GM21515 (cell line): ENCODE measurements at regions not wholly inside any gene's neighbourhood (a gene's known extent, or its start where the extent isn't known, plus 50 kb on each side); places are given as distances from the start of the nearest gene placed in this dataset.

Source experiments
- ATAC-seq: cut with Tn5 transposase; IDR thresholded peaks from one replicate; pipeline ENCODE4 v1.9.1; 2021; ENCODE audit not compliant: unreplicated experiment

DNA sequence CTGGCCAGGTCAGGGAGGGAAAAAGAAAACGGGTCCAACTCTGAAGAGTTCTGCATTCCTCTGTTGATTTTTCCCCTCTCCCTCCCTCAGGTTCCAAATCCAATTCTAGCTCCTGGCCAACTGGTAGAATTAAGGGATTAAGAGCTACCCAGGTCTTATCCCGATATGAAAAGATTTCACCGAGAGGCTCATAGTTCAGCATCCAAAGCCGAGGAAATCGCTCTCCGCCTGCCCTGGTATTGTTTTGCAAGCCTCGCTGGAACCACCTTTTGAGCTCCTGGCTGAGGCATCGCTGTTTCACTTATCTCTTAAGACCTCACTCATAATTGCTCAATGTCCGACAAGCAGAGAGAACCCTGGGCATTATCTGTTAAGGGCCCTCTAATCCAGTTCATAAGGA, 180.4 kb downstream of the URI1 start:
- no peak for ATAC-seq

DNA sequence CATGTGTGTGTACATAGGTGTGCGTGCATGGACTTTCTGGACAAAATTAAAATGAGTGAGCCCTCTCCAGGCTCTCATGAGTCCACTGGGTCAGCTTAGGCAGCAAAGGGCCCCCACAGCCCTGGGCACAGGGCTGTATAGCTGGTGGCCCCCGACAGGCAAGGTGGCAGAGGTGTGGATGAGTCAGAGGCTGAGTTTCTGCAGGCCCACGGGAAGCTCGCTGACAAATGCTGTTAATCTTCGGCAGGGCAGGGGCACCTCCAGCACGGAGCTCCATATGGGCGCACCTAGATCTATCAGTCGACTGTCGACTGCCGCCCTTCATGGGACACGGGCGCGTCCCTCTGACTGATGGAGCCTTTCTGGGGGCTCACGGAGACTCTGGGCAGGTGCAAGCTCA, 181.1 kb downstream of the URI1 start:
- ATAC-seq, result no peak

DNA sequence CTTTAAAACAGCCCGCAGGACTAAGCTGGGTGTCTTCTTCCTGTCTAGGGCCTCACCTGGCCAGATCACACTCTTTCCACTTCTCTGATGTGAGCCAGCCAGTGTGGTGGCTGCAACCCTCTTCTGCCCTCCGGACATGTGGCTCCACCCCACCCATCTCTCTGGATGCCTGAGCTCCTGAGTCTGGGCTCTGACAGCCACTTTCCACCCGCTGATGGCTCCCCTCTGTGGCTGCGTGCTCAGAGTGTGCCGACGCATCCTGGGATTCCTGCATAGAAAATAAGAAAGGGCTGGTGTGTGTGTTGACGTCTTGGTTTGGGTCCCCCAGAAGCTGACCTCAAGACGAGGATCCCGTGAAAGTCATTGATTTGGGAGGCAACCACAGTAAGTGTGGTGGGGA, 181.6 kb downstream of the URI1 start:
- no peak for ATAC-seq

DNA sequence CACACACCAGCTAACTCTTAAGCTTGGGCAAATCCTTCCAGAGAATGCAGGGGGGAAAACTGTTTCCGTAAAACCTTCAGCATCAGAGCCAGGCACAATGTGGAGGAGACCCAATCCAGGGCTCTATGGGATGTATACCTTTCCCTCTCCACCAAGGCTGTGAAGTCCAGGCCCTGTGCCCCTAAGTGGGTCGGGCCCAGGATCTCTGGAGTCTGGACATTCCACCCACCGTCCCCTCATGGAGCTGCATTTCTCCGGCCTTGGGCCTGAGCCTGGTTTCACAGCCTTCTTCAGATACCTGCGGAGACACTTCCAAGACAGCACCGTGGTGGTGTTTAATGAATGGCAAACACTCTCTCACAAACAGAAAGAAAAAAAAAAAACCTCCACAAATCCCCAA, 186.2 kb downstream of the URI1 start:
- no peak for ATAC-seq

DNA sequence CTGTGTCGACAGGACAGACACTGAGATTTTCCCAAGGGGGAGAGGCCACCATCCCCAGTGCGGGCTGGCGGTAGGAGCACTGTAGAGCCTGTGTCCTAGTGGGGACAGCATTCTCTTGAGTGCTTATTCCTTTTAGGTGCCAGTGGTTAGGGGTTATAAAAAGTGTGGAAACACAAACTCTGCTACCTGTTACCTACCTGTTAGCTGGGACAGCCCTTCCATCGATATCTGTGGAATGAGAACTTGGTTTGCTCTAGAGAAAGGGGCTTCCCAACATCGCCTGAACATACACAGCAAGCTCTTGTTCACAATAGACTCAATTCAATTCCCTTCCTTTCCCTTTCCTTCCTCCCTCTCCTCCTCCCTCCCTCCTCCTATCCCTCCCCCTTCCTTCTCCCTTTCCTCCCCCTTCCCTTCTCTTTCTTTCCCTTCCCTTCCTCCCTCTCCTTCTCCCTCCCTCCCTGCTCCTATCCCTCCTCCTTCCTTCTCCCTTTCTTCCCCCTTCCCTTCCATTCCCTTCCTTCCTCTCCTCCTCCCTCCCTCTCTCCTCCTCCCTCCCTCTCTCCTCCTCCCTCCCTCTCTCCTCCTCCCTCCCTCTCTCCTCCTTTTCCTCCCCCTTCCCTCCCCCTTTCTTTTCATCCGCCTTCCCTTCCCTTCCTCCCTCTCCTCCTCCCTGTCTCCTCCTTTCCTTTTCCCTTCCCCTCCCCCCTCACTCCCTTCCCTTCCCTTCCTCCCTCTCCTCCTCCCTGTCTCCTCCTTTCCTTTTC, 188.5 kb downstream of the URI1 start:
- no peak for ATAC-seq

DNA sequence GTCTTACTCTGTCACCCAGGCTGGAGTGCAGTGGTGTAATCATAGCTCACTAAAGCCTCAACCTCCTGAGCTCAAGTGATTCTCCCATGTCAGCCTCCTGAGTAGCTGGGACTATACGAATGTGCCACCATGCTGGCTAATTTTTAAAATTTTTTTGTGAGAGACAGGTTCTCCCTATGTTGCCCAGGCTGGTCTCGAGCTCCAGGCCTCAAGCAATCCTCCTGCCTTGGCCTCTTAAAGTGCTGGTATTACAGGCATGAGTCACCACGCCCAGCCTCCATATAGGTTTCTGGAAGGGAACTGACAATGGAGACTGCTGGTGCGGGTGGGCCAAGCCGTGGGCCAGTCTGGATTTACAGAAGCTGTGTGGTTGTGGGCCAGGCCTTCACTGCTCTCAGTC, 189.2 kb downstream of the URI1 start:
- ATAC-seq, result no peak

DNA sequence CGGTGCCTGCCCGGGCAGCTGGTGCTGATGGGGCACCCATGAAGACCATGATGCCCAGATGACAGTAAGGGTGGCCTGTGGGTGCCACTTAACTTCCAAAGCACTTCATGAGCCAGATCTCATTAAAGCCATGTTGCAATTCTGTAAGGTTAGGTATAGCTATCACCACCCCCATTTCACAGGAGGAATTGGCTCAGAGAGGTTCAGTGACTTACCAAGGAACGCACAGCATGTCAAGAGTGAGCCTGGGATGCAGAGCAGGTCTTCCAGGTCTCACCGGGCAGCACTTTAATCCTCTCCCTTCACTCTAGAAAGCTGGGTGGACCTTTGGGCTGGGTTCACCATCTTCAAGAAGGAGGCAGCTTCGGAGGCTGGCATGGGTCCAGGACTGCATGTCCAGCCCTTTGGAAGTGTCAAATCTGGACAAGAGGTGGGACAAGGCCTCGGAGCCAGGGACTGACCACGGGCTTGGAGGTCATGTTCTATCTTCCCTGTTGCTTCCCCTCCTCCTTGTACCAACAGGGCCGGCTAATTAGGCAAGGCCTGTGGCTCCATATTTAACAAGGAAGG, 189.8 kb downstream of the URI1 start:
- ATAC-seq, result no peak

DNA sequence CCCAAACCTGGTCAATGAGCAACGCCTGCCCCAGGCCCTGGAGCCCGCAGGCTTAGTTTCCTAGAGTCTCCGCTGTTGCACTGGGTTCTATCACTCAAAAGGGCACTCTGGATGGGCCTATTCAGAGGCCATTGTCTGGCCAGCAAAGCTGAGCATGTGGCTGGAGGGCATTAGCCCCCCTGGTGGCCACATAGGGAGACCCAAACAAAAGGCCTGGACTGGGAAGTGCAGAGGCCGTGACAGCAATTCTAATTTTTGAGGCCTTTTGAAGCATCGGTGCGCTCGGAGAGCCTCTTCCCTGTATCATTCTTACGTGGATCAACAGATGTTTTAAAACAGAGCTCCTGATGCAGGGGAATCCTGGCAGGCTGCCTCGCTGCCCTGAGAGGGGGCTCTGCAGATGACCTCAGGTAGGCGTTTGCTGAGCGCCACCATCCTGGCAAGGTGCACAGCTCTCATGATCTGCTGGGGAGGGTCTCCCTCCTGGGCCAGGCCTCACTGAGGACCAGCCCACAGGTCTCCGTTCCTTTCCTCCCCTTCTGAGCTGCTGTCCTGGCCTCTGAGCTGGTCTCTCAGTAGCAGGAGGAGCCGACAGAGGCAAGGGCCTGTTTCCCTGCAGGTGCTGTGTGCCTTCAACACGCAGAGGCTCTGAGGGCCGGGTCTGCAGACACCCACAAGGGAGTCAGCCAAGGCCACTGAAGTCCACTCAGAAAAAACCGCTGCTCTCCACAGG, 190.5 kb downstream of the URI1 start:
- ATAC-seq, result no peak

DNA sequence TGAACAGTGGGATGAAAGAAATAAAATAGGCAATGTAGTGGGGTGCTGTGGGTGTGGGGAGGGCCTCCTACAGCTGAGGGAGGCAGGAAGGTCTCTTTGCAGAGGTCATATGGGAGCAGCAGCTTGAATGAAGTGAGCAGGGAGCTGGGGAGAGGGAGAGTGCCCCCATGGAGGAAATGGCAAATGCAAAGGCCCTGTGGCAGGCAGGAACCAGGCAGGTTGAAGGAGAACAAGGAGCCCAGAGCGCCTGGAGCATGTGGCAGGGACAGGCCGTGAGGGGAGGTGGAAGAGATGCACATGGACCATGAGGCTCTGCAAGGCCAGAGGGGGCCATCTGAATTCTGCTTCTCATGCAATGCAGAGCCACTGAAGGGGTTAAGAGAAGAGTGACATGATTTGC, 191.8 kb downstream of the URI1 start:
- no peak for ATAC-seq

DNA sequence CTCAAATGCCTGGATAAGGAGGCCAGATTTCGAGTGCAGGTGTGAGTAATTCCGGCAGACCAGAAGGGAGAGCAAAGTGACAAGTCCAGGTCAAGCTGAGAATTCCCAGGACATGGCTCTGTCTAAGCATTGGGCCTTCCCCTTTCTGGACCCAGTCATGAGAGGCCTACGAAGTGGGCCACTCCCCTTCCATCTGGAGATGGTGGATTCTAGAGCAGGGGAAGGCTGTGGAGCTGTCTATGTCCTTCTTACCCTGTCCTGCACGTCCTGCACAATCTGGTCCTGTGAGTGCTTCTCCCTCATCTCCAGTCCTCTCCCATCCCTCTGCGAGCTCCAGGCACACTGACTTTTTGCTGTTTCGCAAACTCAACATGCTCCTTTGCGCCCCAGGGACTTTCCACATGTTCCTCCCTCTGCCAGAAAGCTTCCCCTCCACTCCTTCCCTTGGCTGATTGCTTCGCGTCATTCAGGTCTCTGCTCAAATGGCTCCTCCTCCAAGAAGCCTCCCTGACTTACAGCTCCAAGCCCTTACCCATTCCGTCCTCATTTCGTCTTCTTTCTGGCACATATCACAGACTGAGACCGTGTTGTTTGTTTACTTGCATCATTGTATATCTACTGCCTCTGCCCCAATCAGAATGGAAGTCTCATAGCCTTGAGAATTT, 193.2 kb downstream of the URI1 start:
- no peak for ATAC-seq

DNA sequence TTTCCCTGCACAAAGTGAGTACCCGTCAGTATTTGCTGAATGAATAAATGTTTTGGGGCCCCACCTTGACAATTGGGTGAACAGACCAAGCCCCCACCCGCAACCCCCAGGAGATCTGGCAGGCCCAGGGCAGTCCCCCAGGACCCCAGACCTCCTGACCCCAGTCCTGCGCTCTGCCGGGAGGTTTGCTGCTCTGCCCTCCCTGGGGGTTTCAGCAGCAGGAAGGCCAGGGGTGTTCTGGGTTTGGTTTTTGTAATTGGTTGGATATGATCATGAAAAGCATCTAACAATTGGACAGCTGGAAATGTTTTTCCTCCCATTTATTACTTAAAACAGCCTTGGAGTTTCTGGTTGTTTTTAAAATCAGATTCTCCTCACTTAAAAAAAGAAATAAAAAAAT, 193.8 kb downstream of the URI1 start:
- no peak for ATAC-seq

DNA sequence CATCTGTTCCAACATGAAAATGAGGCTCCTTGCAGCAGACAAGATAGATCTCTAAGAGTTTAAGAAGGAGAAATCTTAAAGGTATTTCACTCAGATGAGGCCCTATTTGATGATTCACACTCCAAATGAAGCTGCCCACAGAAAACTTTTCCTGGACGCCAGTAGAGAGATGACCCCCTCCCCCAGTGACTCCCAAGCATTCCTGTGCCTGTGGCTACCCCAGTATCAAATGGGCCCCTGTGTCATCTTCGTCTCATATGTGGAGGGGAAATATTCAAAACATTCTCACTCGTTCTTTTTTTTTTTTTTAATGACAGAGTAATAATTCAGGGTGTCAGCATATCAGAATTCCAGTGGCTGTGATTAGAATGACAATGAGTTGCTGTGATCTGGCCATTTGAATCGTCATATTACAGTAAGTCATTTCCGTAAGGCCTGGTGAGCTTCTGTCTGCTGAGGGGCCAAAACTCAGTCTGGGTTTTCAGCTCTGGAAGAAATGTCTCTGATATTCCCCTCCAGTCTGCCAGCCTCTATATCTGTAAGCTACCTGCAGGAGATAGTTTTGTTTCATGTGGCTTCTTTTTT, 194.7 kb downstream of the URI1 start:
- no peak for ATAC-seq

DNA sequence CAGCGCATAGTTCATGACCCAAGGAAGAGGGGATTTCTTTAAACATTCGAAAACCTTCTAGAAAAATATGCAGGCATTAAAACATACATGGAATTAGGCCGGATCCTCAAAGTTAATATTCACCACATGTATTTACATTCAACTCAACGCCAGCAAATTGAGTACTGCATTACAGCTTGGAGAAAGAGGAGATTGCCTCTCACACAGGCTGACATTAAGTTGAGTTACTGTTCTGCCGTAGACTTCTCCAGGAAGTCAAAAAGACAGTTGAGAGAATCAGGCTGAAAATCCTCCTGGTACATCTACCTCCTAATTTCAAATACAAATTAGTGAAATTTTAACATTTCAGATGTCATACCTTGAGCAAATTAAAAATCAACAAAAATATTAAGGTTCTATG, 195.7 kb downstream of the URI1 start:
- ATAC-seq, result no peak

DNA sequence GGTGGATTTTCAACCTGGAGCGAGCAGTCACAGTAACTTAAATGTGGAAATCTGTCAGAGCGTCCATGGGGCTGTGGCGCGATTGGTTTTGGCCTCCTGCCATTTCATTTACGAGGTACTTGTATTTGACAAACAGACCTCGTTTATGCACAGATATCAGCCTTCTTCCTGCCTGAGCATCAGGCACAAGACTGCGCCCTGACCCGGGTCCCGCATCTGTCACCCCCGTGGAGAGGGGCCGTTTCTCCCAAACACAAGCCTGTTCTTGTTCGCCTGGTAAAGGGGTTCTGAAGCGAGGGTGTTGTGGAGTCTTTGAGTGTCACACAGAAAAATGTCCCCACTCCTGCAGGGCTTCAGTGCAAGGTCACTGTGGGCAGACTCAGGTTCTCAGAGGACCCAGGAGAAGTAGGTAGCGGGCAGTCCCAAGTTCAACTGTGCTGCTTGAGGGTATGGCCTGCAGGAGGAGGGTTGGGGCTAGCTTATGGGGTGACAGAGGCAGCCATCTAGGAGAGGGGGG, 202.3 kb downstream of the URI1 start:
- ATAC-seq, result no peak

DNA sequence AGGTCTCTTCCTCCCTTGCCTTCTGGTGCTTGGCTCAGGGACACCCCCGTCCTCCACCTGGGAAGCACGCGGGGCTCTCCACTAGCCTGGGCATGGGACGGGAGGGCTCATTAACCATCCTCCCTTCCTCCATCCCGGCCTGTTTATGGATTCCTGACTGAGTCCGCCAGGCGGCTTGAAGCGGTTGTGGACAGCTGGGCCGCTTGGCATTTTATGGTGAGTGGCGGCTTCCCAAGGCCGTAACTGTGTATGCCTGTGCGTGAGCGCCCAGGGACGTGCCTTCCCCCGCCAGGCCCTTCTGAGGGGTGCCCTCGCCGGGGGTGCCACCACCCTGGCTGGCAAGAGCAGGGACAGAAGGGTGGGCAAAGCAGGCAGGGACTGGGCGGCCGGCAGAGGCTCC, 202.8 kb downstream of the URI1 start:
- no peak for ATAC-seq

DNA sequence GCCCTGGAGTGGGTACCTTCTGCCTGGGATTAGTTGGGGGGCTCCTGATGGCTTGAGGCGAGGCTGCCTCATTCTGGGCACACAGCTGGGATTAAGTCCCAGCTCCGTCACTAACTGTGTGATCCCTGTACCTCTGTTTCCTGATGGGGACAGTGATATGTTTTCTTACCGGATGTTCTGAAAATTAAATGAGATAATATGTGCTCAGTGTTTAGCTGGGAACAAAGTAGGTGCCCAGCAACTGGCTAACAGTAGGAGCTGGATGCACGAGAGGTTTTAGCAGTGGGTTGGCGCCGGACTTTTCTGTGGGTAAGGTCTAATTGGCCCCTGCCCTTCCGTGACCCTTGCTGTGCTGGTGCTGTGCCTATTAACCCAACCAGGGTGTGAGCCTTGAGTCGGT, 203.4 kb downstream of the URI1 start:
- no peak for ATAC-seq

DNA sequence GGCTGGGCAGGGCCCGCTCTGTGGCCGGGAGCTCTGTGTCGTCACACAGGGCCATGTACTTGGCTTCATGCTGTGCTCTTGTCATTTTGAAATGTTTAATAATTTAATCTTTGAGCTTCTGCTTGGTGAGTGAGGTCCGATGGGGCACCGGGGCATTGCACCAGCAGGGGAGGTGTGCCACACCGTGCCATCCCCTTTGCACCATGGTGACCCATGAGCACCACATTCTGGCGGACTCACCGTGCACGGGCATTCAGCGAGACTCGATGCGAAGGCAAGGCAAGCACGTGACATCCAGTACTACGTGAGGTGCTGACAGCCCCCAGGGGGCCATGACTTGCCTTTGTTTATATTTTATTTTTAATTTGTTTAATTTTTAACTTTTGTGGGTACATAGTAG, 204.3 kb downstream of the URI1 start:
- no peak for ATAC-seq

DNA sequence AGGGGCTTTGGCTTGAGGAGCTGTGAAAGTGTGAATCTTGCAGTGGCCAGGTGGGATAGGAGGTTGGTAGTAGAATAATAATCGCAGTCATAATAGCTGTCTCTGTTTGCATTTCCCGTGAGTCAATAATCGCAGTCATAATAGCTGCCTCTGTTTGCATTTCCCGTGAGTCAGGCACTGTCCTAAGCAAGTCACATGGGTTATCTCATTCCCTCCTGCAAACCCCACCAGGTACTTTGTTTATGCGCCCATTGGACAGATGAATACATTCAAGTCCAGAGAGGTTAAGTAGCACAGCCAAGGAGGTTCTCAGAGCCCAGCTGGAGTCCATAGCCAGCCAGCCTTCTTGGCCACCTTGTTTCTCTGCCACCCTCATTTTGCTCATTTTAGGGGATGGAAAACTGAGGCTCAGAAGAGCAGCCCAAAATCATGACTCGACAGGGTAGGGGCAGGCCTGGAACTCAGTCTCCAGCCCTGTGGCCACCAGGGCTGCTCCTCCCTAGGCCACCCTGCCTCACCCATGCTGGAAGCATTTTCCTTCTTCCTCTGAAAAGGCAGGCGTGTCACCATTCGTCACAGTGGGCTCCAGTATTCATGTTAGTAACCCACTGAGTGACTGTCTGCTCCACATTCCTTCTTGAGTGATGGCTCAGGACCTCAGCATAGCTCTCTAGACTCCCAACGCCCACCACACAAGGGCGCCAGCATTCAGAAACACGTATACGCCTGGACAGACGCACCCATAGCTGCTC, 206.2 kb downstream of the URI1 start:
- no peak for ATAC-seq

DNA sequence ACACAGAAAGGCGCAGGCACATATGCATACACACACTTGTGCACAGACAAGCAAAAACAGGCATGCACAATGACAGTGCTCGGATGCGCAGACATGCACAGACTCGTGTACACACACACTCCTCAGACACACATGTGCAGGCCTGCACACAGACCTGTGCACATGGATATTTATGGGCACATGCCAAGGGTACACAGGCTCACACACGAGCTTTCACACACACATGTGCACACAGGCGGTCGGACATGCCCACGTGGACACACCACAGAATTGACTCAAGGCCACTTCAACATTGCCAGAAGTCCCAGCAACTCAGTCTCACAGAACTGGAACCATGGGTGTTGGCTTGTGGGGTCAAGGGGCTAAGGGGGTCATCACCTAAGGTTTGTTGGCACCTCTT, 206.8 kb downstream of the URI1 start:
- no peak for ATAC-seq

DNA sequence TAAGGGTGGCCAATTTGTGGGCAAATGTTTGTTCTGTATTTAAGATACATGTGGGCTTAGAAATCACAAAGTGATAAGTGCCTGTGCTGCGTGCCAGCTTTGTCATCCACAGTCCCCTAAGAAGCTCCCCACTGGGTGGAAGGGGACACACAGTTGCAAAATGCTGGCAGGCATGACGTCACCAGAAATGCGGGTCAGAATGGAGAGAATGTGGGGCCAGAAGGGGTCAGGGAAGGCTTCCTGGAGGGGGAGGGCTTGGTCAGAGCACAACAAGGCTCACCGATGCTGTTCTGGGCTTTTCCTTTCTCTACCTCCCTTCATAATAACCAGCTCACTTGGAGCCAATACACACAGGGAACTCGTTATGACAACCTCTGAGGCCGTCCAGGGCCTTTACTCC, 207.3 kb downstream of the URI1 start:
- ATAC-seq, result no peak

DNA sequence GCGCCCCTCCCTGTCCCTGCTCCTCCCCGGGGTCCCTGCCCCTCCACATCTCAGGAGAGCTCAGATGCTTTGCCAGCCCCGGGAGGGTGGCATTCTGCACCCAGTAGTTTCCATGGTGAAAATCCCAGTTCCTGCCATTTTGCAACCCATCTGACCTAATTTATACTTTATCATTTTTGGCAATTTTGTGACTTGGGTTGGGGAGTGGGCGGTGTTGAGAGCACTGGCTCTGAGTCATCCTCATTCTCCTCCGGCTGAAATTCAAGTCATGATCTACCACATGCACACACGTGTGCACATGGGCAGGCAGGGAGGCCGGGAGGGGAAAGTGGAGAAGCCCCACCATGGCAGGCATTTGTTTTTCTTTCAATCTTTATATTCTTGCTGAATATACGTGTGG, 208.6 kb downstream of the URI1 start:
- ATAC-seq, result no peak
